Endothelial cell (in vitro differentiated cells): ENCODE measurements at regions not wholly inside any gene's neighbourhood (a gene's known extent, or its start where the extent isn't known, plus 50 kb on each side); places are given as distances from the start of the nearest gene placed in this dataset.

Experiments
- DNase-seq: peaks from one replicate; pipeline ENCODE4 v3.0.0; 2021; ENCODE audit warnings: low spot score
- H3K27ac Mint-ChIP-seq: one replicate; pipeline ENCODE4 v1.8.0; 2021; ENCODE audit warnings: mixed read lengths, inconsistent platforms; ENCODE audit not compliant: unreplicated experiment
- H3K27me3 Mint-ChIP-seq: one replicate; pipeline ENCODE4 v1.8.0; 2021; ENCODE audit warnings: mild to moderate bottlenecking, moderate library complexity, mixed read lengths, inconsistent platforms; ENCODE audit not compliant: unreplicated experiment
- H3K36me3 Mint-ChIP-seq: one replicate; pipeline ENCODE4 v1.8.0; 2021; ENCODE audit warnings: mild to moderate bottlenecking, low read depth, mixed read lengths, inconsistent platforms; ENCODE audit not compliant: unreplicated experiment
- H3K4me1 Mint-ChIP-seq: one replicate; pipeline ENCODE4 v1.8.0; 2021; ENCODE audit warnings: mild to moderate bottlenecking, mixed read lengths, inconsistent platforms; ENCODE audit not compliant: unreplicated experiment
- H3K4me3 Mint-ChIP-seq: one replicate; pipeline ENCODE4 v1.8.0; 2021; ENCODE audit warnings: mild to moderate bottlenecking, mixed read lengths, inconsistent platforms; ENCODE audit not compliant: unreplicated experiment
- H3K9me3 Mint-ChIP-seq: one replicate; pipeline ENCODE4 v1.8.0; 2021; ENCODE audit warnings: mixed read lengths, inconsistent platforms; ENCODE audit not compliant: unreplicated experiment
- TF ChIP-seq, protein P1 (sequence below): fragments of 200-600 bp; sonication (generic); IDR thresholded peaks from one replicate; pipeline ENCODE4 v1.5.0; 2021; ENCODE audit warnings: antibody characterized with exemption; ENCODE audit not compliant: unreplicated experiment

- Mint-ChIP-seq H3K27ac (no peak overlapping the region), H3K27me3 (peaks cover 3% of the 10 kb centered on the region), H3K4me1 (peaks cover 5% of the 10 kb centered on the region), H3K4me3 (no peak overlapping the region), H3K36me3 (no peaks in the 10 kb centered on the region), H3K9me3 (no peaks in the 10 kb centered on the region)
- TF ChIP-seq, protein P1, sequence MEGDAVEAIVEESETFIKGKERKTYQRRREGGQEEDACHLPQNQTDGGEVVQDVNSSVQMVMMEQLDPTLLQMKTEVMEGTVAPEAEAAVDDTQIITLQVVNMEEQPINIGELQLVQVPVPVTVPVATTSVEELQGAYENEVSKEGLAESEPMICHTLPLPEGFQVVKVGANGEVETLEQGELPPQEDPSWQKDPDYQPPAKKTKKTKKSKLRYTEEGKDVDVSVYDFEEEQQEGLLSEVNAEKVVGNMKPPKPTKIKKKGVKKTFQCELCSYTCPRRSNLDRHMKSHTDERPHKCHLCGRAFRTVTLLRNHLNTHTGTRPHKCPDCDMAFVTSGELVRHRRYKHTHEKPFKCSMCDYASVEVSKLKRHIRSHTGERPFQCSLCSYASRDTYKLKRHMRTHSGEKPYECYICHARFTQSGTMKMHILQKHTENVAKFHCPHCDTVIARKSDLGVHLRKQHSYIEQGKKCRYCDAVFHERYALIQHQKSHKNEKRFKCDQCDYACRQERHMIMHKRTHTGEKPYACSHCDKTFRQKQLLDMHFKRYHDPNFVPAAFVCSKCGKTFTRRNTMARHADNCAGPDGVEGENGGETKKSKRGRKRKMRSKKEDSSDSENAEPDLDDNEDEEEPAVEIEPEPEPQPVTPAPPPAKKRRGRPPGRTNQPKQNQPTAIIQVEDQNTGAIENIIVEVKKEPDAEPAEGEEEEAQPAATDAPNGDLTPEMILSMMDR = no peak
- DNase-seq = no peak
Observed at GRCh38 chr10:123479640-123480039, 186.5 kb upstream of the GPR26 start.

- H3K27me3 Mint-ChIP-seq = peaks cover 2% of the 10 kb centered on the region
- peaks cover 5% of the 10 kb centered on the region for H3K4me1 Mint-ChIP-seq
- TF ChIP-seq, protein P1 = no peak
- H3K9me3 Mint-ChIP-seq = no peaks in the 10 kb centered on the region
- H3K27ac Mint-ChIP-seq = no peak overlapping the region
- no peak overlapping the region for H3K4me3 Mint-ChIP-seq
- DNase-seq = no peak
- H3K36me3 Mint-ChIP-seq = no peaks in the 10 kb centered on the region
Observed at GRCh38 chr10:123480344-123480743, 185.8 kb upstream of the GPR26 start.

DNA sequence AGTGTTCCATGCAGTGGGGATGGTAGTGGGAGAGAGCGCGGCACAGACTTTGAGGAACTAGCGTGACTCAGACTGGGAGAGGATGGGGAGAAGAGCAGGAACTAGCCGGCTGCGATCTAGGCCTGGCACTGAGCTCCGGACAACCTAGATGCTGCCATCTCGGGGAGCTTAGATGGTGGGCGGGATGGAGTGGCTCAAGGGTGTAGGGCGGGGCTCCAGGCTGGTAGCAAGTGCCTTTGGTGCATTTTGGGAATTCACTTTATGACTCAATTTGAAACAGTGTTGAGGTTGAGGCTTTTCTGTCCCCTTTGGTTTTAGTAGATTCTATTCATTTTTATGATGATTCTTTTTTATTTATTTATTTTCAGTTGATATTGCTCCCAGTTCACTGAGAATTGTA, 185.3 kb upstream of the GPR26 start:
- TF ChIP-seq, protein P1 = no peak
- H3K4me1 Mint-ChIP-seq = peaks cover 5% of the 10 kb centered on the region
- no peak for DNase-seq
- H3K36me3 Mint-ChIP-seq = no peaks in the 10 kb centered on the region
- no peak overlapping the region for H3K4me3 Mint-ChIP-seq
- no peaks in the 10 kb centered on the region for H3K9me3 Mint-ChIP-seq
- H3K27ac Mint-ChIP-seq = no peak overlapping the region
- H3K27me3 Mint-ChIP-seq = no peaks in the 10 kb centered on the region

DNA sequence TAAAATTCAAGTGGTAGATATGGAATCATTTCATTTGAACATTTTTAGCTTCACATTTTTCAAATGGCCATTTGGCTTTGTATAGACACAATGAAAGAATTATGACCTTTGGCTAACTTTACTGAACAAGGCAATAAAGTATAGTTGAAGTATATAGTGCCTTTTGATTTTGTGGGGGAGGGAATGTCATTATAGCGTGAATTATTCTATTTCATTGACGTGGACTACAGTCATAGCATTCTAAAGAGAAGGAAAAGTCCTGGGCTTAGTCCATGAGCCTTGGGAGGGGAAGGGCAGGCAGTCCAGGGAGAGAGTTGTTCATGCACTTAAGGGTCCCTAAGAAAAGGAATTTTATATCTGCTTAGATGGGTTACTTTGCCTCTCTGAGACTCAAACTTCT, 181.4 kb upstream of the GPR26 start:
- H3K36me3 Mint-ChIP-seq = no peaks in the 10 kb centered on the region
- H3K27me3 Mint-ChIP-seq = no peaks in the 10 kb centered on the region
- H3K4me1 Mint-ChIP-seq = peaks cover 5% of the 10 kb centered on the region
- H3K4me3 Mint-ChIP-seq = no peak overlapping the region
- no peaks in the 10 kb centered on the region for H3K9me3 Mint-ChIP-seq
- no peak overlapping the region for H3K27ac Mint-ChIP-seq
- TF ChIP-seq, protein P1 = no peak
- no peak for DNase-seq

GRCh38 chr10:123485341-123485960, 180.7 kb upstream of the GPR26 start:
- peaks cover 5% of the 10 kb centered on the region for H3K4me1 Mint-ChIP-seq
- DNase-seq = no peak
- H3K4me3 Mint-ChIP-seq = no peak overlapping the region
- no peaks in the 10 kb centered on the region for H3K27me3 Mint-ChIP-seq
- H3K27ac Mint-ChIP-seq = no peak overlapping the region
- TF ChIP-seq, protein P1 = no peak
- no peaks in the 10 kb centered on the region for H3K36me3 Mint-ChIP-seq
- H3K9me3 Mint-ChIP-seq = no peaks in the 10 kb centered on the region
